AG04449 (cell line): ENCODE measurements at regions not wholly inside any gene's neighbourhood (a gene's known extent, or its start where the extent isn't known, plus 50 kb on each side); places are given as distances from the start of the nearest gene placed in this dataset.

Experiments
- CTCF ChIA-PET: fragments of 350-600 bp; formaldehyde crosslinking; extraction: SDS; loops from one replicate; lab custom pipeline; 2021; ENCODE audit warnings: antibody characterized with exemption; lab: Yijun Ruan, JAX
- POLR2A ChIA-PET: fragments of 400-600, 350-600 bp; formaldehyde crosslinking; extraction: SDS; loops from one replicate; lab custom pipeline; 2020; ENCODE audit warnings: antibody characterized with exemption, inconsistent platforms; lab: Yijun Ruan, JAX
- DNase-seq: peaks from one replicate; pipeline ENCODE4 v3.0.0-alpha.2; 2010; ENCODE audit warnings: low read depth, low spot score
- H3K4me3 ChIP-seq: 2 replicates; pipeline ENCODE4 v1.5.1; 2011; ENCODE audit warnings: low read depth, mild to moderate bottlenecking, control low read depth, low read length
- TF ChIP-seq, protein P1 (sequence below): IDR thresholded peaks from one replicate; pipeline ENCODE4 v1.5.1; 2011; ENCODE audit warnings: mild to moderate bottlenecking, moderate library complexity, low read length, control low read depth, inconsistent platforms; ENCODE audit not compliant: insufficient read depth; ENCODE audit errors: missing control alignments

DNA sequence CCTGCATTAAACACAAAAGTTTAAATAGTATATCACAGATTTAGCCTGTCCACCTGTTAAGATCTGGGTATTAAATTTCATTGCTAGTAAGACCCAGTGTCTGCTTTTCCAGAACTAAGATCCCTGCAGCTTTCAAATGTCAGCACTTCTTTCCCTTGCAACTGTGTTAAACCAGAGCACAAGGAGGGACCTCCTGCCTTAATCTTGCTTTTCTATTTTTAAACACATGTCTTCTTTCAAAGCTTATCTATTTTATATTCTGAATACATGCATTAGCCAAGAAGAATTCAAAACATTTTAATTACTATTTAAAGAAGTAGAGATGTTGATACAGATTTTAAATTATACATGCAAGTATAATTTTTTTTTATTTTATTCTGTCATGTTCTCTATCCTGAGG lies 315.1 kb downstream of the ARPP21 start:
- no peak overlapping the region for H3K4me3 ChIP-seq
- DNase-seq = no peak
- POLR2A ChIA-PET = no interaction called here
- TF ChIP-seq, protein P1, sequence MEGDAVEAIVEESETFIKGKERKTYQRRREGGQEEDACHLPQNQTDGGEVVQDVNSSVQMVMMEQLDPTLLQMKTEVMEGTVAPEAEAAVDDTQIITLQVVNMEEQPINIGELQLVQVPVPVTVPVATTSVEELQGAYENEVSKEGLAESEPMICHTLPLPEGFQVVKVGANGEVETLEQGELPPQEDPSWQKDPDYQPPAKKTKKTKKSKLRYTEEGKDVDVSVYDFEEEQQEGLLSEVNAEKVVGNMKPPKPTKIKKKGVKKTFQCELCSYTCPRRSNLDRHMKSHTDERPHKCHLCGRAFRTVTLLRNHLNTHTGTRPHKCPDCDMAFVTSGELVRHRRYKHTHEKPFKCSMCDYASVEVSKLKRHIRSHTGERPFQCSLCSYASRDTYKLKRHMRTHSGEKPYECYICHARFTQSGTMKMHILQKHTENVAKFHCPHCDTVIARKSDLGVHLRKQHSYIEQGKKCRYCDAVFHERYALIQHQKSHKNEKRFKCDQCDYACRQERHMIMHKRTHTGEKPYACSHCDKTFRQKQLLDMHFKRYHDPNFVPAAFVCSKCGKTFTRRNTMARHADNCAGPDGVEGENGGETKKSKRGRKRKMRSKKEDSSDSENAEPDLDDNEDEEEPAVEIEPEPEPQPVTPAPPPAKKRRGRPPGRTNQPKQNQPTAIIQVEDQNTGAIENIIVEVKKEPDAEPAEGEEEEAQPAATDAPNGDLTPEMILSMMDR = no peak
- CTCF ChIA-PET = interaction anchor here (1.7 kb wide), 1 partner anchor 11 kb away, joined by 4 read pairs; no protein-coding TSS in a partner anchor

DNA sequence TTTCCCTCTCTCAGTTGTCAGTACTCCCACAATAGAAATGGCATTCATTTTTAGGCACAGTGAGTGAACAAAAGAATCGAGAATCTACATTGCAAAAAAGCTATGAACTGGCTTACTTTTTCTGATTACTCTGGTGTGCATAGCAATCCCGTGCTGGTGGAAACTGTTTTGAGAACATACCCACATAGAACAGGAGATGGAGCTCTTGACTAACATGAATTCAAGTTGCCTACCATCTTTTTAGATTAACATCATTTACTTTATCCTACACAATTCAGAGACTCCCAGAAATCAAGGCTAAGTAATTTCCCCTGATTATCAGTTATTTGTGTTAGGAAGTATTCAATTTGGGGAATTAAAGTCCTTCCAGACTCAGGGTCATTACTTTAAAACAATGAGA lies 326.6 kb downstream of the ARPP21 start:
- TF ChIP-seq, protein P1 = peak; percentile 37
- ChIA-PET CTCF (interaction anchor here (0.7 to 3.8 kb wide), 17 partner anchors 12 to 992 kb away, joined by 3 to 32 read pairs (median 4); no protein-coding TSS in a partner anchor), POLR2A (no interaction called here)
- DNase-seq = no peak
- no peak overlapping the region for H3K4me3 ChIP-seq

DNA sequence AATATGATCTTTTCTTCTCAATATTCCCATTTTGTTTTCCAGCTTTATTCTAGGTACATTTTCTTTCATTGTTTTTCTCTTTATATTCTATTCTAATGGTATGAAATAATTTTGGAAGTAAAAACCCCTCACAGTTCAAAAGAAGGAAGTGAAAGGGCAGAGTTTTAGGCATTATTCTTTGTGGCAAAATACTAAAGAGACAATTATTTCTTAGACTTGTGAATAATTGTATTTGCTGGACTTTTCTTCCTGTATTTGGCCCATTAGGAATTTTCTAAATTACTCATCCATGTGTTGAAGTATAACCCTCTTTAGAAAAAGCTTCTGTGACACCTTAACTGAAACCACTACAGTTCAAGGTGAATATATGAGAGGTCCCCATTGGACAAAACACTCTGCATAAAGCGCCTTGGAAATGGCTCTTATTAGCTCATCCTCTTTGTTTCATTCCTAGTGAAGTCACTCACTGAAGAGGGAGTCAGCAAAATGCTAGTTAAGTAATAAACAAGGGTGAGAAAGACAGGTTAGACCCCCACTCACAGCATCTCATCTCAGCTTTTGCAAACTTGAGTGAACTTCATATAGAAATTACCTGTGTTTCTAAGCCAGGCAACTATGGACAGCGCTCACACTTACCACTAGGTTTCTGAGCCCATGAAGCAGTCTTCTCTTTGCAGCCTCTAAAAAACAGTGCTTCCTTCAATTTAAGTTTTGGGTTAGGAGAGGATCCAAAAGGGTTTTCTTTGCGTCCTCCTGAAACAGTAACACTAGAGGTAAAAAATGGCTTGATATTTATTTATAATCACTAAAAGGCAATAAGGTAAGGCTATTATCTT lies 327.5 kb downstream of the ARPP21 start:
- CTCF ChIA-PET = interaction anchor here (0.7 to 3.8 kb wide), 9 partner anchors 579 to 991 kb away, joined by 3 to 32 read pairs (median 9); no protein-coding TSS in a partner anchor
- no peak for DNase-seq
- TF ChIP-seq, protein P1 = no peak
- H3K4me3 ChIP-seq = no peak overlapping the region
- POLR2A ChIA-PET = no interaction called here

DNA sequence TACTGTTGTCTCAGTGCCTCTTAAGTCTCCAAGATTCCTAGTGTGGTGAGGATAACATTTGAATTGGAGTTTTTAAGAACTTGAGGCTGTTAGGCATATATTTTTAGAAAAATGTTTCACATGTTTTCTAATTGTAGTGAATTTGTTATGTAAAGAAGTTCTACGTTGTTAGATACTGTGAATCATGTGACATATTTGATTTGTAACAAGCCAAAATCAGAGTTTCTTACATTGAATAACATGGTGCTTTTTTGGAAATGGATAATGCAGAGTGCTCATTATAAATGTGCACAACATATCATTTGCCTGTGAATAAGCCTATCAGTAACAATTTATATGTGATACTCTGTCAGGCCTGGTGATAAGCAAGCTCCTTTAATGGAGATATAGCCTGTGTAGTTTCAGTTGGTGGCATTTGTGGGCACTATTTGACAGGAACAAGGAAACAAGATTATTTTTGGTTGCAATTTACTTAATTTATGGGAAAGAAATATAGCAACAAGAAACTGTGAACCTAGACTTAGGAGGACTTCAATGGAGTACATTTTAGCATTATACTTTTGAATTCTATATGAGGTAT lies 328.8 kb downstream of the ARPP21 start:
- POLR2A ChIA-PET = no interaction called here
- H3K4me3 ChIP-seq = no peak overlapping the region
- no peak for DNase-seq
- TF ChIP-seq, protein P1 = no peak
- CTCF ChIA-PET = no interaction called here

DNA sequence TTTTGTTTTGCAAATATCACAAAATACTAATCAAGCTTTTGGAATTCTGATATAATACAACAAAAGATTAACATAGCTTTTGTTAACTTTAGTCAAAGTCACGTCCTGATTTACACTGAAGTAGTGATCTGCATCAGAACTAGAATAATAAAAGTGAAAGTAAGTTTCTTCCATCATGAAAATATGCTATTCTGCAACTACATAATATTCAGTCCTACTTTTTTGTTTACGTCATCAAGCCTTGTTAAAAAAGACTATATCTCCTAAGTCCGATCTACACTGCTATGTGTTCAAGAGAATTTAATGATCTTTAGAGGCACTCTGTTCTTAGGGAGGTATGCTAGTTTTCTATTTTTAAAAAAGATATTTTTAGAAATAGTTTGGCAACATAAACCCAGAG lies 330.1 kb downstream of the ARPP21 start:
- H3K4me3 ChIP-seq = no peak overlapping the region
- CTCF ChIA-PET = no interaction called here
- DNase-seq = no peak
- TF ChIP-seq, protein P1 = no peak
- POLR2A ChIA-PET = no interaction called here

DNA sequence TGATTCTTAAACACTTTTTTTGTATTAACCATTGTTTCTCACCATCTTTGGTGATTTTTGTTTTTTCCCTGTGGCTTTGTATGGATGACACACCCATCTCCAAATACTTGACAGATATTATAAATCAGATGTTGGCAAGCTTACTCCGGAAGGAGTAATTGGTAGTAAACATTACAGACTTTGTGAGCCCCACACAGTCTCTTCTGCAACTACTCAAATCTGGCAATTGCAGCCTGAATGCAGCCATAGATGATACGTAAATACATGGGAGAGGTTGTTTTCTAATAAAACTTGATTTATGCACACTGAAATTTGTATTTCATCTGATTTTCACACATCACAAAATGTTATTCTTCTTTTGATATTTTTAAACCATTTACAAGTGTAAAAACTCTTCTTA lies 331.5 kb downstream of the ARPP21 start:
- TF ChIP-seq, protein P1 = no peak

More for the DNA sequence above, 331.5 kb downstream of the ARPP21 start:
- no peak for DNase-seq
- ChIA-PET CTCF (no interaction called here), POLR2A (no interaction called here)
- no peak overlapping the region for H3K4me3 ChIP-seq
